HepG2 (cell line): ENCODE measurements at regions not wholly inside any gene's neighbourhood (a gene's known extent, or its start where the extent isn't known, plus 50 kb on each side); places are given as distances from the start of the nearest gene placed in this dataset.

Source experiments
- ATAC-seq: fragments of 200-7000 bp; cut with Tn5 transposase; 3 replicates; pipeline ENCODE4 v1.9.1; 2020; ENCODE audit warnings: mild to moderate bottlenecking, moderate library complexity
- BruUV-seq: library from RNA; stranded (reverse); fragments of 400-500 nt; replicated peaks from 2 replicates; lab custom pipeline; 2021; lab: Mats Ljungman, UMichigan
- CTCF ChIA-PET: fragments of 300-600 bp; formaldehyde crosslinking; extraction: SDS; loops from one replicate; lab custom pipeline; 2021; ENCODE audit warnings: low total read pairs, inconsistent platforms, low intra/inter-chr PET ratio; lab: Yijun Ruan, JAX
- POLR2A ChIA-PET: fragments of 350-600 bp; sonication (Branson Sonifier 250); formaldehyde crosslinking; loops from one replicate; lab custom pipeline; 2020; ENCODE audit warnings: antibody characterized with exemption, inconsistent platforms; lab: Yijun Ruan, JAX
- DNase-seq: peaks from one replicate; pipeline ENCODE4 v3.0.0-alpha.2; 2015; ENCODE audit warnings: low spot score
- FAIRE-seq: peaks from 3 replicates; lab custom pipeline; 2011; peaks lifted over from hg19 to GRCh38; lab: Jason Lieb, UNC
- H2AFZ ChIP-seq: one replicate; pipeline ENCODE4 v1.6.1; 2011; ENCODE audit warnings: low read length, inconsistent platforms
- H3K27ac ChIP-seq: fragments of 300-600 bp; 3 replicates; pipeline ENCODE4 v1.8.0; 2011; ENCODE audit warnings: mixed run types, mild to moderate bottlenecking, mixed read lengths, low read length, inconsistent platforms; ENCODE audit not compliant: insufficient read depth; ENCODE audit errors: extremely low read length
- H3K27me3 ChIP-seq, 2 experiments: fragments of 200-600 bp in 1 of 2; 2 replicates in 1 of 2; 3 replicates in 1 of 2; pipeline versions ENCODE4 v1.6.0 to v1.8.0; 2011; ENCODE audit warnings: low read length in 2 of 2, mild to moderate bottlenecking in 2 of 2, moderate library complexity in 2 of 2, inconsistent platforms in 1 of 2; ENCODE audit not compliant: insufficient read depth in 2 of 2, control insufficient read depth in 1 of 2
- H3K36me3 ChIP-seq, 2 experiments: fragments of 200-600 bp in 1 of 2; replicated peaks in 1 of 2; 2 replicates in 1 of 2; 3 replicates in 1 of 2; pipeline versions ENCODE4 v1.5.1 to v1.8.0; 2011; ENCODE audit warnings: low read length in 2 of 2, inconsistent platforms in 1 of 2; ENCODE audit not compliant: insufficient read depth in 2 of 2, control insufficient read depth in 1 of 2
- H3K4me1 ChIP-seq: 2 replicates; pipeline ENCODE4 v1.5.1; 2012; ENCODE audit warnings: low read length, inconsistent platforms; ENCODE audit not compliant: insufficient read depth
- H3K4me2 ChIP-seq: 2 replicates; pipeline ENCODE4 v1.6.0; 2011; ENCODE audit warnings: low read depth, low read length, inconsistent platforms
- H3K4me3 ChIP-seq, 3 experiments: fragments of 200-600 bp in 1 of 3; sonication (generic), shearing (Covaris generic) in 1 of 3; replicated peaks in 1 of 3; 2 replicates each; pipeline ENCODE4 v1.5.1; 2011 to 2016; ENCODE audit warnings: low read length in 3 of 3, inconsistent platforms in 2 of 3, low read depth in 2 of 3, mild to moderate bottlenecking in 2 of 3, control low read depth in 1 of 3, mixed read lengths in 1 of 3; ENCODE audit not compliant: insufficient read depth in 1 of 3
- H3K79me2 ChIP-seq: one replicate; pipeline ENCODE4 v1.6.1; 2011; ENCODE audit warnings: low read length, inconsistent platforms; ENCODE audit not compliant: insufficient read depth
- H3K9ac ChIP-seq: 2 replicates; pipeline ENCODE4 v1.6.0; 2011; ENCODE audit warnings: mild to moderate bottlenecking, low read depth, low read length, inconsistent platforms; ENCODE audit not compliant: insufficient read depth
- H3K9me3 ChIP-seq: 2 replicates; pipeline ENCODE4 v1.5.1; 2012; ENCODE audit warnings: mild to moderate bottlenecking, low read length
- H4K20me1 ChIP-seq: 2 replicates; pipeline ENCODE4 v1.6.0; 2011; ENCODE audit warnings: inconsistent platforms, mild to moderate bottlenecking, low read length, moderate library complexity; ENCODE audit not compliant: insufficient read depth
- FOSL2 ChIP-seq: sonication (generic); formaldehyde crosslinking; IDR thresholded peaks from 2 replicates; pipeline ENCODE4 v1.4.0; 2020; ENCODE audit warnings: missing genetic modification reagents
- HCFC1 ChIP-seq: fragments of 150-350 bp; IDR thresholded peaks from 2 replicates; pipeline ENCODE4 v1.6.1; 2014; ENCODE audit warnings: low read depth, low read length
- RERE ChIP-seq: IDR thresholded peaks from 2 replicates; pipeline ENCODE4 v1.6.1; 2016; ENCODE audit warnings: low read depth, missing genetic modification reagents, missing compliant biosample characterization
- ZBTB40 ChIP-seq, 2 experiments: fragments of 450-650 bp in 1 of 2; sonication (generic) in 1 of 2; formaldehyde crosslinking in 1 of 2; IDR thresholded peaks; 2 replicates each; pipeline versions ENCODE4 v1.6.1 to v1.8.0; 2016 to 2022; ENCODE audit warnings: antibody characterized with exemption in 1 of 2, mild to moderate bottlenecking in 1 of 2, missing genetic modification reagents in 1 of 2
- ZHX1 ChIP-seq: sonication (generic); formaldehyde crosslinking; IDR thresholded peaks from 2 replicates; pipeline ENCODE4 v1.8.1; 2022; ENCODE audit warnings: low read depth, mild to moderate bottlenecking, missing genetic modification reagents
- ZNF292 ChIP-seq: sonication (generic); formaldehyde crosslinking; IDR thresholded peaks from 2 replicates; pipeline ENCODE4 v1.8.1; 2022; ENCODE audit warnings: mild to moderate bottlenecking, low read depth, missing genetic modification reagents, borderline replicate concordance
- WGBS: methylation state at CpG from one replicate; pipeline ENCODE4 v1.1.6; 2017; ENCODE audit warnings: low lambda C conversion rate; 5-methylcytosine and 5-hydroxymethylcytosine counted together
- in situ Hi-C: cut with HindIII; loops from 2 replicates; pipeline ENCODE4 v1.10.0; 2017; ENCODE audit warnings: low pct_unique_long_range_greater_than_20kb; ENCODE audit not compliant: extremely low pct_ligation_motif_present
- intact Hi-C: fragments of 100-400 bp; cut with micrococcal nuclease; formaldehyde crosslinking; loops from one replicate; pipeline ENCODE4 v1.10.0; 2022; ENCODE audit not compliant: unreplicated experiment

- ChIA-PET POLR2A (no interaction called here), CTCF (no interaction called here)
- H3K79me2 ChIP-seq: no peaks in the 10 kb centered on the region
- no peaks in the 10 kb centered on the region for H4K20me1 ChIP-seq
- intact Hi-C loops (no loop called here), in situ Hi-C loops (no loop called here)
- no peak overlapping the region for H3K9ac ChIP-seq
- whole genome bisulfite sequencing: under 1% methylated on average over 3 of the region's 3 CpGs
- FAIRE-seq: no peak
- no peak for ATAC-seq
- no peak overlapping the region for H3K4me3 ChIP-seq
- H3K4me2 ChIP-seq: no peak overlapping the region
- no TSS peak for BruUV-seq
- no peaks in the 10 kb centered on the region for H3K36me3 ChIP-seq
- no peak overlapping the region for H2AFZ ChIP-seq
- no peak for DNase-seq
- no peaks in the 10 kb centered on the region; a peak in 1 of 5 replicates for H3K27me3 ChIP-seq
- no peak overlapping the region for H3K27ac ChIP-seq
- H3K4me1 ChIP-seq: no peaks in the 10 kb centered on the region
- no peaks in the 10 kb centered on the region; the same call in 1 of the 2 replicates for H3K9me3 ChIP-seq
- TF ChIP-seq HCFC1: no peak
- TF ChIP-seq ZHX1: no peak
- no peak for TF ChIP-seq ZBTB40 (IDR thresholded peaks at IDR 0.05)
- TF ChIP-seq ZBTB40 (CRISPR knock-in tag; IDR thresholded peaks at IDR 0.05): no peak
- no peak for TF ChIP-seq ZNF292
- no peak for TF ChIP-seq RERE (CRISPR knock-in tag)
- no peak for TF ChIP-seq FOSL2 (CRISPR knock-in tag)
Measured at GRCh38 chr2:83837823-83838222, 621.3 kb downstream of the SUCLG1 start.
